ENCODE measurements at regions not wholly inside any gene's neighbourhood (a gene's known extent, or its start where the extent isn't known, plus 50 kb on each side); places are given as distances from the start of the nearest gene placed in this dataset.

DNA sequence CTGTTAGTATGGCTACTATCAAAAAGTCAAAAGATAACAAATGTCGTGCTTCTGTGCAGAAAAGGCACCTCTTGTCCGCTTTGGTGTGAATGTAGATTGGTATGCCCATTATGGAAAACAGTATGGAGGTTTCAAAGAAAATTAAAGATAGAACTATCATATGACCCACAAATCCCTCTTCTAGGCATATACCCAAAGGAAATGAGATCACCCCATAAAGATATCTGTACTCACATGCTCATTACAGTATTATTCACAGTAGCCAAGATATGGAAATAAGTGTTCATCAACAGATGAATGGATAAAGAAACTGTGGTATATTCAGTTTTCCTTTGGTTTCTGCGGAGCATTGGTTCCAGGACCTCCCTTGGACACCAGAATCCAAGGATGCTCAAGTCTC lies 180.5 kb upstream of the PPP1R3A start:
- Histone ChIP-seq H3K9ac (ENCODE audit: extremely low read depth, insufficient read length, low read length) (no peak overlapping the region), H2BK120ac (ENCODE audit: low read depth, low read length, poor library complexity, severe bottlenecking) (no peak overlapping the region), H2AK5ac (ENCODE audit: insufficient read length, low read length) (no peak overlapping the region), H3K79me1 (ENCODE audit: insufficient read depth, low read depth, low read length, poor library complexity, severe bottlenecking) (no peaks in the 10 kb centered on the region), H3K23ac (ENCODE audit: insufficient read length, low read depth, low read length) (no peak overlapping the region), H3K14ac (ENCODE audit: insufficient read depth, low read length) (no peak overlapping the region), H3K56ac (ENCODE audit: insufficient read length, low read depth, low read length) (no peak overlapping the region), H4K5ac (ENCODE audit: insufficient read length, low read depth, low read length) (no peak overlapping the region), H3K4me2 (ENCODE audit: insufficient read depth, insufficient read length, low read length) (no peak overlapping the region), H3K9me3 (ENCODE audit: control insufficient read depth, low read depth, low read length) (no peaks in the 10 kb centered on the region), H3K18ac (ENCODE audit: insufficient read length, low read depth, low read length) (no peak overlapping the region), H3K4ac (ENCODE audit: low read depth, low read length) (no peak overlapping the region), H4K20me1 (ENCODE audit: control insufficient read depth, insufficient read depth, insufficient read length) (no peaks in the 10 kb centered on the region), H2BK15ac (ENCODE audit: low read depth, low read length) (no peak overlapping the region), H2BK5ac (ENCODE audit: insufficient read length, low read length) (no peak overlapping the region), H3T11ph (ENCODE audit: low read length) (no peak overlapping the region), H3K27me3 (ENCODE audit: insufficient read depth, low read length) (no peaks in the 10 kb centered on the region), H3K4me1 (ENCODE audit: insufficient read depth, low read length) (no peaks in the 10 kb centered on the region), H3K27ac (ENCODE audit: insufficient read length, low read depth, low read length) (no peak overlapping the region), H4K91ac (ENCODE audit: insufficient read length, low read depth, low read length) (no peak overlapping the region), H2BK12ac (ENCODE audit: insufficient read length, low read depth, low read length) (no peak overlapping the region), H3K23me2 (ENCODE audit: insufficient read length, low read depth, low read length, poor library complexity, severe bottlenecking) (no peaks in the 10 kb centered on the region), H4K8ac (replicated peaks; ENCODE audit: insufficient read length, low read depth, low read length) (no peak overlapping the region), H2BK20ac (ENCODE audit: low read depth, low read length, poor library complexity, severe bottlenecking) (no peak overlapping the region), H3K79me2 (ENCODE audit: insufficient read depth, low read length) (no peaks in the 10 kb centered on the region), H2AFZ (ENCODE audit: low read length) (no peak overlapping the region)
- TF ChIP-seq, protein P1, sequence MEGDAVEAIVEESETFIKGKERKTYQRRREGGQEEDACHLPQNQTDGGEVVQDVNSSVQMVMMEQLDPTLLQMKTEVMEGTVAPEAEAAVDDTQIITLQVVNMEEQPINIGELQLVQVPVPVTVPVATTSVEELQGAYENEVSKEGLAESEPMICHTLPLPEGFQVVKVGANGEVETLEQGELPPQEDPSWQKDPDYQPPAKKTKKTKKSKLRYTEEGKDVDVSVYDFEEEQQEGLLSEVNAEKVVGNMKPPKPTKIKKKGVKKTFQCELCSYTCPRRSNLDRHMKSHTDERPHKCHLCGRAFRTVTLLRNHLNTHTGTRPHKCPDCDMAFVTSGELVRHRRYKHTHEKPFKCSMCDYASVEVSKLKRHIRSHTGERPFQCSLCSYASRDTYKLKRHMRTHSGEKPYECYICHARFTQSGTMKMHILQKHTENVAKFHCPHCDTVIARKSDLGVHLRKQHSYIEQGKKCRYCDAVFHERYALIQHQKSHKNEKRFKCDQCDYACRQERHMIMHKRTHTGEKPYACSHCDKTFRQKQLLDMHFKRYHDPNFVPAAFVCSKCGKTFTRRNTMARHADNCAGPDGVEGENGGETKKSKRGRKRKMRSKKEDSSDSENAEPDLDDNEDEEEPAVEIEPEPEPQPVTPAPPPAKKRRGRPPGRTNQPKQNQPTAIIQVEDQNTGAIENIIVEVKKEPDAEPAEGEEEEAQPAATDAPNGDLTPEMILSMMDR (conservative IDR thresholded peaks at IDR 0.05): no peak
- H3K36me3 Mint-ChIP-seq (ENCODE audit: insufficient read depth in 1 of 3, low read depth in 3 of 3): no peaks in the 10 kb centered on the region
- WGBS (ENCODE audit: extremely low coverage, insufficient read length, low lambda C conversion rate): no CpG with 5 or more reads among the region's 3 CpGs
- no peak for DNase-seq
- H3K4me1 Mint-ChIP-seq: no peaks in the 10 kb centered on the region
- no peak overlapping the region for H3K4me3 Mint-ChIP-seq
- peaks cover 8% of the 10 kb centered on the region for H3K27me3 Mint-ChIP-seq (ENCODE audit: low read depth)
- H3K27ac Mint-ChIP-seq: no peak overlapping the region
- no peaks in the 10 kb centered on the region for H3K9me3 Mint-ChIP-seq
